ENCODE measurements at regions not wholly inside any gene's neighbourhood (a gene's known extent, or its start where the extent isn't known, plus 50 kb on each side); places are given as distances from the start of the nearest gene placed in this dataset.

DNA sequence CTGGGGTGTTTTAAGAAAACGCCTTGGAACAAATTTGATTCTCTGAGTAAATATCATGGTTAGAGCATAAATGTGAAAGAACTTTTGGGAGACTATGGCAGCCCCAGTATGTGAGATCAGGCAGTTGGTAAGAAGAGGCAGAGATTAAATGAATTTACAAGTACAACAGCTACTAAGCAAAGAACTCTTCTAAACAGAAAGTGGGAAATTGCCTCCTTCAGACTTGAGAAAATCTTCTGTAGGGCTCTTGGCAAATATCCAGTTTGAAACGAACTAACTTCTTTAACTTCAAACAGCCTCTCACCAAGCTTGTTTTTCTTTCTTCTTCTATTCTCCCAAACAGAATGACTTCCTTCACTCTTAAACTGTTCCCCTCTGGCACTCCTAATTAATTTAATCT lies 337.7 kb downstream of the SIPA1L2 start:
- BruUV-seq (replicated peaks): no TSS peak
- intact Hi-C loops (cut with micrococcal nuclease; ENCODE audit: unreplicated experiment) (no loop called here), in situ Hi-C loops (cut with HindIII; ENCODE audit: low pct_unique_long_range_greater_than_20kb, low sequenced_read_pairs) (no loop called here)
- CTCF ChIA-PET: no interaction called here
- H3K4me3 ChIP-seq (ENCODE audit: low read depth in 2 of 2, low read length in 2 of 2): no peak overlapping the region
- H3K36me3 ChIP-seq (ENCODE audit: control insufficient read depth, insufficient read depth, low read length): no peaks in the 10 kb centered on the region
- TF ChIP-seq, protein P1, sequence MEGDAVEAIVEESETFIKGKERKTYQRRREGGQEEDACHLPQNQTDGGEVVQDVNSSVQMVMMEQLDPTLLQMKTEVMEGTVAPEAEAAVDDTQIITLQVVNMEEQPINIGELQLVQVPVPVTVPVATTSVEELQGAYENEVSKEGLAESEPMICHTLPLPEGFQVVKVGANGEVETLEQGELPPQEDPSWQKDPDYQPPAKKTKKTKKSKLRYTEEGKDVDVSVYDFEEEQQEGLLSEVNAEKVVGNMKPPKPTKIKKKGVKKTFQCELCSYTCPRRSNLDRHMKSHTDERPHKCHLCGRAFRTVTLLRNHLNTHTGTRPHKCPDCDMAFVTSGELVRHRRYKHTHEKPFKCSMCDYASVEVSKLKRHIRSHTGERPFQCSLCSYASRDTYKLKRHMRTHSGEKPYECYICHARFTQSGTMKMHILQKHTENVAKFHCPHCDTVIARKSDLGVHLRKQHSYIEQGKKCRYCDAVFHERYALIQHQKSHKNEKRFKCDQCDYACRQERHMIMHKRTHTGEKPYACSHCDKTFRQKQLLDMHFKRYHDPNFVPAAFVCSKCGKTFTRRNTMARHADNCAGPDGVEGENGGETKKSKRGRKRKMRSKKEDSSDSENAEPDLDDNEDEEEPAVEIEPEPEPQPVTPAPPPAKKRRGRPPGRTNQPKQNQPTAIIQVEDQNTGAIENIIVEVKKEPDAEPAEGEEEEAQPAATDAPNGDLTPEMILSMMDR (IDR thresholded peaks at IDR 0.05): no peak
- TF ChIP-seq, protein P2, sequence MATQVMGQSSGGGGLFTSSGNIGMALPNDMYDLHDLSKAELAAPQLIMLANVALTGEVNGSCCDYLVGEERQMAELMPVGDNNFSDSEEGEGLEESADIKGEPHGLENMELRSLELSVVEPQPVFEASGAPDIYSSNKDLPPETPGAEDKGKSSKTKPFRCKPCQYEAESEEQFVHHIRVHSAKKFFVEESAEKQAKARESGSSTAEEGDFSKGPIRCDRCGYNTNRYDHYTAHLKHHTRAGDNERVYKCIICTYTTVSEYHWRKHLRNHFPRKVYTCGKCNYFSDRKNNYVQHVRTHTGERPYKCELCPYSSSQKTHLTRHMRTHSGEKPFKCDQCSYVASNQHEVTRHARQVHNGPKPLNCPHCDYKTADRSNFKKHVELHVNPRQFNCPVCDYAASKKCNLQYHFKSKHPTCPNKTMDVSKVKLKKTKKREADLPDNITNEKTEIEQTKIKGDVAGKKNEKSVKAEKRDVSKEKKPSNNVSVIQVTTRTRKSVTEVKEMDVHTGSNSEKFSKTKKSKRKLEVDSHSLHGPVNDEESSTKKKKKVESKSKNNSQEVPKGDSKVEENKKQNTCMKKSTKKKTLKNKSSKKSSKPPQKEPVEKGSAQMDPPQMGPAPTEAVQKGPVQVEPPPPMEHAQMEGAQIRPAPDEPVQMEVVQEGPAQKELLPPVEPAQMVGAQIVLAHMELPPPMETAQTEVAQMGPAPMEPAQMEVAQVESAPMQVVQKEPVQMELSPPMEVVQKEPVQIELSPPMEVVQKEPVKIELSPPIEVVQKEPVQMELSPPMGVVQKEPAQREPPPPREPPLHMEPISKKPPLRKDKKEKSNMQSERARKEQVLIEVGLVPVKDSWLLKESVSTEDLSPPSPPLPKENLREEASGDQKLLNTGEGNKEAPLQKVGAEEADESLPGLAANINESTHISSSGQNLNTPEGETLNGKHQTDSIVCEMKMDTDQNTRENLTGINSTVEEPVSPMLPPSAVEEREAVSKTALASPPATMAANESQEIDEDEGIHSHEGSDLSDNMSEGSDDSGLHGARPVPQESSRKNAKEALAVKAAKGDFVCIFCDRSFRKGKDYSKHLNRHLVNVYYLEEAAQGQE (IDR thresholded peaks at IDR 0.05; ENCODE audit: insufficient read depth in 1 of 2, low read depth in 2 of 2, low read length in 1 of 2): no peak
- TF ChIP-seq TCF7L2 (IDR thresholded peaks at IDR 0.05; ENCODE audit: low read depth, low read length): no peak
- TF ChIP-seq SIN3A (IDR thresholded peaks at IDR 0.05; ENCODE audit: borderline replicate concordance, insufficient read depth, low read depth, low read length): no peak
- TF ChIP-seq POLR2AphosphoS5 (IDR thresholded peaks at IDR 0.05; ENCODE audit: low read depth, low read length): no peak
- no peaks in the 10 kb centered on the region for H3K9me3 ChIP-seq (ENCODE audit: control insufficient read depth, insufficient read depth, low read depth, low read length)
- DNase-seq (ENCODE audit: low read depth, low spot score) (no peak), ATAC-seq (no peak)
- H3K27ac ChIP-seq (ENCODE audit: low read length): no peak overlapping the region
- POLR2A ChIA-PET: no interaction called here
- no peaks in the 10 kb centered on the region for H3K4me1 ChIP-seq (ENCODE audit: control insufficient read depth, insufficient read depth, low read length)
- H3K27me3 ChIP-seq (ENCODE audit: control insufficient read depth, insufficient read depth, low read length): no peaks in the 10 kb centered on the region

DNA sequence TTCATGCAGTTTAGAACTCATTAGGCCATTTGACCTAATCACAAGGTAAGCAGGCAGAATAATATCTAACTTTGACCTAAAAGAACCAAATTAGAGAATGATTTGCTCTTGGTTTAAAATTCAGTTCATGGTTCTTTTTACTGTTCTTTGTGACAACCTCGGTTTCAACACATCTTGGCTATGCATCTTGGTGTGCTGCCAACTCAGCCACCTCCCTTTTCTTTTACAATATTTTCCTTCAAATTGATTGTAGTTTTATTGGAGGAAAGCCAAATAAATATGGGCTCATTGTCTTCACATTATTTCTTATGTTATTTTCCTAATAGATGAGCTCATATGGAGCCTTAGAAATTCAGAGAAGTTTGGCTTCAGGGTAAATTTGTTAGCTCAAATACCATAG lies 338.3 kb downstream of the SIPA1L2 start:
- ATAC-seq (no peak), DNase-seq (ENCODE audit: low read depth, low spot score) (no peak)
- Histone ChIP-seq H3K4me1 (ENCODE audit: control insufficient read depth, insufficient read depth, low read length) (no peaks in the 10 kb centered on the region), H3K9me3 (ENCODE audit: control insufficient read depth, insufficient read depth, low read depth, low read length) (no peaks in the 10 kb centered on the region), H3K36me3 (ENCODE audit: control insufficient read depth, insufficient read depth, low read length) (no peaks in the 10 kb centered on the region), H3K4me3 (ENCODE audit: low read depth in 2 of 2, low read length in 2 of 2) (no peak overlapping the region), H3K27ac (ENCODE audit: low read length) (no peak overlapping the region), H3K27me3 (ENCODE audit: control insufficient read depth, insufficient read depth, low read length) (no peaks in the 10 kb centered on the region)
- POLR2A ChIA-PET: no interaction called here
- intact Hi-C loops (cut with micrococcal nuclease; ENCODE audit: unreplicated experiment): no loop called here
- CTCF ChIA-PET: no interaction called here
- in situ Hi-C loops (cut with HindIII; ENCODE audit: low pct_unique_long_range_greater_than_20kb, low sequenced_read_pairs): no loop called here
- BruUV-seq (replicated peaks): no TSS peak
- TF ChIP-seq, protein P1 (IDR thresholded peaks at IDR 0.05): no peak

- ATAC-seq (no peak), DNase-seq (ENCODE audit: low read depth, low spot score) (no peak)
- Histone ChIP-seq H3K4me3 (ENCODE audit: low read depth in 2 of 2, low read length in 2 of 2) (no peak overlapping the region), H3K36me3 (ENCODE audit: control insufficient read depth, insufficient read depth, low read length) (no peaks in the 10 kb centered on the region), H3K4me1 (ENCODE audit: control insufficient read depth, insufficient read depth, low read length) (no peaks in the 10 kb centered on the region), H3K9me3 (ENCODE audit: control insufficient read depth, insufficient read depth, low read depth, low read length) (no peaks in the 10 kb centered on the region), H3K27ac (ENCODE audit: low read length) (no peak overlapping the region), H3K27me3 (ENCODE audit: control insufficient read depth, insufficient read depth, low read length) (no peaks in the 10 kb centered on the region)
- POLR2A ChIA-PET: no interaction called here
- TF ChIP-seq, protein P2 (IDR thresholded peaks at IDR 0.05; ENCODE audit: insufficient read depth in 1 of 2, low read depth in 2 of 2, low read length in 1 of 2): no peak
- TF ChIP-seq, protein P1 (IDR thresholded peaks at IDR 0.05): no peak
- TF ChIP-seq SIN3A (IDR thresholded peaks at IDR 0.05; ENCODE audit: borderline replicate concordance, insufficient read depth, low read depth, low read length) (no peak), POLR2AphosphoS5 (IDR thresholded peaks at IDR 0.05; ENCODE audit: low read depth, low read length) (no peak), TCF7L2 (IDR thresholded peaks at IDR 0.05; ENCODE audit: low read depth, low read length) (no peak)
- intact Hi-C loops (cut with micrococcal nuclease; ENCODE audit: unreplicated experiment) (no loop called here), in situ Hi-C loops (cut with HindIII; ENCODE audit: low pct_unique_long_range_greater_than_20kb, low sequenced_read_pairs) (no loop called here)
- BruUV-seq (replicated peaks): no TSS peak
- CTCF ChIA-PET: no interaction called here
These were observed 338.7 kb downstream of the SIPA1L2 start for GRCh38 chr1:232291261-232291660.
